HEK293 (cell line): ENCODE measurements at regions not wholly inside any gene's neighbourhood (a gene's known extent, or its start where the extent isn't known, plus 50 kb on each side); places are given as distances from the start of the nearest gene placed in this dataset.

ENCODE experiments used
- CTCF ChIA-PET: fragments of 350-600 bp; formaldehyde crosslinking; extraction: SDS; loops from one replicate; lab custom pipeline; 2021; ENCODE audit warnings: antibody characterized with exemption; lab: Yijun Ruan, JAX
- POLR2A ChIA-PET: fragments of 300-600 bp; formaldehyde crosslinking; extraction: SDS; loops from one replicate; lab custom pipeline; 2020; ENCODE audit warnings: antibody characterized with exemption, inconsistent platforms; lab: Yijun Ruan, JAX
- H3K27ac ChIP-seq: fragments of 200-500 bp; sonication (Bioruptor generic); 2 replicates; pipeline ENCODE4 v1.5.1; 2014; ENCODE audit warnings: low read depth, low read length, control low read depth, inconsistent platforms; ENCODE audit errors: extremely low read depth
- H3K36me3 ChIP-seq, 2 experiments: fragments of 200-500 bp in 1 of 2; sonication (Bioruptor generic) in 1 of 2; 1 replicate in 1 of 2; 2 replicates in 1 of 2; pipeline ENCODE4 v1.5.1; 2014 to 2017; ENCODE audit warnings: inconsistent platforms in 2 of 2, low read length in 2 of 2; ENCODE audit not compliant: control insufficient read depth in 2 of 2, insufficient read depth in 1 of 2
- H3K4me1 ChIP-seq: fragments of 200-500 bp; sonication (Bioruptor generic); 2 replicates; pipeline ENCODE4 v1.5.1; 2014; ENCODE audit warnings: mild to moderate bottlenecking, low read length, inconsistent platforms; ENCODE audit not compliant: control insufficient read depth, insufficient read depth
- H3K4me3 ChIP-seq: 2 replicates; pipeline ENCODE4 v1.5.1; 2011; ENCODE audit warnings: low read depth, mild to moderate bottlenecking, control low read depth, low read length, moderate library complexity
- H3K9me3 ChIP-seq: fragments of 200-500 bp; sonication (Bioruptor generic); 2 replicates; pipeline ENCODE4 v1.5.1; 2014; ENCODE audit warnings: low read depth, low read length, inconsistent platforms; ENCODE audit not compliant: control insufficient read depth, insufficient read depth
- GLI4 ChIP-seq: fragments of 450-650 bp; formaldehyde crosslinking; IDR thresholded peaks from 2 replicates; pipeline ENCODE4 v1.5.1; 2016; ENCODE audit warnings: missing biosample characterization, missing genetic modification characterization
- KLF1 ChIP-seq: fragments of 450-650 bp; formaldehyde crosslinking; IDR thresholded peaks from 2 replicates; pipeline ENCODE4 v1.5.1; 2016; ENCODE audit warnings: missing biosample characterization, missing genetic modification characterization
- PRDM1 ChIP-seq: fragments of 450-650 bp; formaldehyde crosslinking; IDR thresholded peaks from 2 replicates; pipeline ENCODE4; 2016; ENCODE audit warnings: missing biosample characterization, missing genetic modification characterization
- SP7 ChIP-seq: fragments of 450-650 bp; formaldehyde crosslinking; IDR thresholded peaks from 2 replicates; pipeline ENCODE4 v1.5.1; 2016; ENCODE audit warnings: missing biosample characterization, missing genetic modification characterization
- WT1 ChIP-seq: fragments of 450-650 bp; formaldehyde crosslinking; IDR thresholded peaks from 2 replicates; pipeline ENCODE4 v1.5.1; 2016; ENCODE audit warnings: missing biosample characterization, missing genetic modification characterization
- YY1 ChIP-seq: fragments of 450-650 bp; formaldehyde crosslinking; IDR thresholded peaks from 2 replicates; pipeline ENCODE4 v1.5.1; 2018; ENCODE audit warnings: missing biosample characterization, missing genetic modification characterization
- ZFHX2 ChIP-seq: fragments of 450-650 bp; formaldehyde crosslinking; conservative IDR thresholded peaks from 2 replicates; pipeline ENCODE4 v1.5.1; 2016; ENCODE audit warnings: missing biosample characterization, missing genetic modification characterization
- ZNF132 ChIP-seq: fragments of 450-650 bp; formaldehyde crosslinking; IDR thresholded peaks from 2 replicates; pipeline ENCODE4 v1.5.1; 2017; ENCODE audit warnings: missing biosample characterization, missing genetic modification characterization, borderline replicate concordance
- ZNF138 ChIP-seq: fragments of 450-650 bp; formaldehyde crosslinking; IDR thresholded peaks from 2 replicates; pipeline ENCODE4 v1.5.1; 2016; ENCODE audit warnings: missing biosample characterization, missing genetic modification characterization, borderline replicate concordance
- ZNF157 ChIP-seq: fragments of 450-650 bp; formaldehyde crosslinking; IDR thresholded peaks from 2 replicates; pipeline ENCODE4 v1.5.1; 2016; ENCODE audit warnings: missing biosample characterization, missing genetic modification characterization
- ZNF169 ChIP-seq: fragments of 450-650 bp; formaldehyde crosslinking; IDR thresholded peaks from 2 replicates; pipeline ENCODE4 v1.5.1; 2016; ENCODE audit warnings: missing biosample characterization, missing genetic modification characterization
- ZNF174 ChIP-seq: fragments of 450-650 bp; formaldehyde crosslinking; IDR thresholded peaks from 2 replicates; pipeline ENCODE4 v1.5.0; 2017; ENCODE audit warnings: missing biosample characterization, mild to moderate bottlenecking, missing genetic modification characterization
- ZNF202 ChIP-seq: fragments of 450-650 bp; formaldehyde crosslinking; IDR thresholded peaks from 2 replicates; pipeline ENCODE4 v1.5.1; 2016; ENCODE audit warnings: missing biosample characterization, missing genetic modification characterization, borderline replicate concordance
- ZNF335 ChIP-seq: fragments of 450-650 bp; formaldehyde crosslinking; conservative IDR thresholded peaks from 2 replicates; pipeline ENCODE4 v1.5.1; 2016; ENCODE audit warnings: missing biosample characterization, missing genetic modification characterization
- ZNF416 ChIP-seq: fragments of 450-650 bp; formaldehyde crosslinking; IDR thresholded peaks from 2 replicates; pipeline ENCODE4 v1.5.1; 2016; ENCODE audit warnings: missing biosample characterization, missing genetic modification characterization
- ZNF423 ChIP-seq: fragments of 450-650 bp; formaldehyde crosslinking; IDR thresholded peaks from 2 replicates; pipeline ENCODE4 v1.5.1; 2016; ENCODE audit warnings: missing biosample characterization, missing genetic modification characterization
- ZNF48 ChIP-seq: fragments of 450-650 bp; formaldehyde crosslinking; IDR thresholded peaks from 2 replicates; pipeline ENCODE4 v1.5.1; 2016; ENCODE audit warnings: missing biosample characterization, missing genetic modification characterization
- ZNF561 ChIP-seq: fragments of 450-650 bp; IDR thresholded peaks from 2 replicates; pipeline ENCODE4 v1.5.1; 2018; ENCODE audit warnings: missing biosample characterization, missing genetic modification characterization, borderline replicate concordance
- ZNF596 ChIP-seq: fragments of 450-650 bp; IDR thresholded peaks from 2 replicates; pipeline ENCODE4 v1.5.0; 2018; ENCODE audit warnings: missing biosample characterization, mild to moderate bottlenecking, missing genetic modification characterization, moderate library complexity
- ZNF677 ChIP-seq: fragments of 450-650 bp; IDR thresholded peaks from 2 replicates; pipeline ENCODE4 v1.5.0; 2018; ENCODE audit warnings: missing biosample characterization, mild to moderate bottlenecking, missing genetic modification characterization, moderate library complexity
- ZNF707 ChIP-seq: fragments of 450-650 bp; formaldehyde crosslinking; IDR thresholded peaks from 2 replicates; pipeline ENCODE4 v1.5.1; 2016; ENCODE audit warnings: missing biosample characterization, missing genetic modification characterization
- ZNF768 ChIP-seq: fragments of 450-650 bp; formaldehyde crosslinking; IDR thresholded peaks from 2 replicates; pipeline ENCODE4 v1.5.1; 2018; ENCODE audit warnings: missing biosample characterization, mild to moderate bottlenecking, missing genetic modification characterization
- ZNF777 ChIP-seq: fragments of 450-650 bp; formaldehyde crosslinking; IDR thresholded peaks from 2 replicates; pipeline ENCODE4 v1.5.1; 2017; ENCODE audit warnings: missing biosample characterization, missing genetic modification characterization, borderline replicate concordance
- TF ChIP-seq, protein P1 (sequence below): fragments of 450-650 bp; formaldehyde crosslinking; IDR thresholded peaks from 2 replicates; pipeline ENCODE4 v1.5.1; 2016; ENCODE audit warnings: missing biosample characterization, missing genetic modification characterization
- TF ChIP-seq, protein P2 (sequence below): fragments of 450-650 bp; formaldehyde crosslinking; IDR thresholded peaks from 2 replicates; pipeline ENCODE4 v1.5.0; 2017; ENCODE audit warnings: missing biosample characterization, missing genetic modification characterization, borderline replicate concordance
- TF ChIP-seq, protein P3 (sequence below): IDR thresholded peaks from 2 replicates; pipeline ENCODE4 v1.6.1; 2011; ENCODE audit warnings: mild to moderate bottlenecking, low read depth, low read length, borderline replicate concordance

DNA sequence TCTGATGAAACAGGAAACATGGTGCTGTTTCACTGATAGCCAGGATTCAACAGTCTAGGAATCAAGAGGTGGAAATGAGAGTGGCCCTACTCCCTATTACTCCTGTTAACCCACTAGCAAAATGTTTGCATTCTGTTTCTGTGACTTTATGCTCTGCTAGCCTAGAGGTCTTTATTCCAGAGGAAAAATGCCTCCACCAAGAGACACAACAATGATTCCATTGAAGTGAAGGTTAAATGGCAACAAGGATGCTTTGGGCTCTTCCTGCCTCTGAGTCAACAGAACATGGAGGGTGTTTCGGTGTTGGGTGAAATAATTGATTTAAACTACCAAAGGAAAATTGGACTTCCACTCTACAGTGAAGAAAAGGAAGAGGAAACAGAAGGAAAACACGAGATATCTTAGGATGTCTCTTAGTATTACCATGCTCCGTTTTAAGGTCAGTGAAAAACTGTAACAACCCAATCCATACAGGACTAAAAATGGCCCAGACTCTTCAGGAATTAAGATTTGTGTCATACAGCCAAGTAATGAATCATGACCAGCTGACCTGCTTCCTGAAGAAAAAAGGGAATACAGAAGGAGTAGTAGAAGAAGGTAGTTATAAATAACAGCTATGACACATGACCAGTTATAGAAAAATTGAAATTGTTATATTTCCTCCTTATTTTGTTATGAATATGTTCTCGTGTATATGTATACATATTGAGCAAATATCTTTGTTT lies 1237.8 kb downstream of the NCAM2 start:
- ChIA-PET CTCF (no interaction called here), POLR2A (no interaction called here)
- H3K4me1 ChIP-seq: no peaks in the 10 kb centered on the region
- H3K4me3 ChIP-seq: no peak overlapping the region
- H3K36me3 ChIP-seq: no peaks in the 10 kb centered on the region
- no peak overlapping the region for H3K27ac ChIP-seq
- TF ChIP-seq ZNF157 (tag by site-specific recombination): no peak
- no peak for TF ChIP-seq ZNF132 (tag by site-specific recombination)
- no peak for TF ChIP-seq SP7
- TF ChIP-seq ZNF138: no peak
- no peak for TF ChIP-seq ZNF169 (tag by site-specific recombination)
- TF ChIP-seq ZFHX2 (tag by site-specific recombination): no peak
- TF ChIP-seq, protein P1, sequence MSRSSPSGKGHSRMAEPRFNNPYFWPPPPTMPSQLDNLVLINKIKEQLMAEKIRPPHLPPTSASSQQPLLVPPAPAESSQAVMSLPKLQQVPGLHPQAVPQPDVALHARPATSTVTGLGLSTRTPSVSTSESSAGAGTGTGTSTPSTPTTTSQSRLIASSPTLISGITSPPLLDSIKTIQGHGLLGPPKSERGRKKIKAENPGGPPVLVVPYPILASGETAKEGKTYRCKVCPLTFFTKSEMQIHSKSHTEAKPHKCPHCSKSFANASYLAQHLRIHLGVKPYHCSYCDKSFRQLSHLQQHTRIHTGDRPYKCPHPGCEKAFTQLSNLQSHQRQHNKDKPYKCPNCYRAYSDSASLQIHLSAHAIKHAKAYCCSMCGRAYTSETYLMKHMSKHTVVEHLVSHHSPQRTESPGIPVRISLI (tag by site-specific recombination): no peak
- TF ChIP-seq ZNF202 (tag by site-specific recombination): no peak
- no peak for TF ChIP-seq YY1 (tag by site-specific recombination)
- TF ChIP-seq ZNF416 (tag by site-specific recombination): no peak
- TF ChIP-seq ZNF335: no peak
- TF ChIP-seq ZNF423 (tag by site-specific recombination): no peak
- TF ChIP-seq KLF1 (tag by site-specific recombination): no peak
- no peak for TF ChIP-seq WT1
- H3K9me3 ChIP-seq: no peaks in the 10 kb centered on the region

DNA sequence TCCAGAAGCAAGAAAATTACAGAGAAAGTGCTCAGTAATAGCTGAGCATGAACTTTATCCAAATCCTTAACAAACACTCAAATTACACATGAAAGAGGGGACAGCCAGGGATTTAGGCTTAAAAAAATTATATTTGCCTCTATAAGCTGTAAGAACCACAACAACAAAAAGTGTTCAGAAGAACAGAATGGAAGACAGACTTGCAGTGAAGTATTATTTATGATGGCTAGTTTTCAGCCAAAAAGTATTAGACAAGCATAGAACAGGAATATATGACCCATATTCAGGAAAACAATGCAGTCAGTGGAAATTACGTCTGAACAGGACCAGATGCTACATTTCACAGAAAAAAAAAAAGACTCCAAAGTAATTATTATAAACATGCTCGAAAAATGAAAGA lies 1246.3 kb downstream of the NCAM2 start:
- POLR2A ChIA-PET: no interaction called here
- Histone ChIP-seq H3K4me1 (no peaks in the 10 kb centered on the region), H3K36me3 (no peaks in the 10 kb centered on the region), H3K27ac (no peak overlapping the region), H3K4me3 (no peak overlapping the region), H3K9me3 (no peaks in the 10 kb centered on the region)
- CTCF ChIA-PET: no interaction called here
- TF ChIP-seq ZNF561: no peak

DNA sequence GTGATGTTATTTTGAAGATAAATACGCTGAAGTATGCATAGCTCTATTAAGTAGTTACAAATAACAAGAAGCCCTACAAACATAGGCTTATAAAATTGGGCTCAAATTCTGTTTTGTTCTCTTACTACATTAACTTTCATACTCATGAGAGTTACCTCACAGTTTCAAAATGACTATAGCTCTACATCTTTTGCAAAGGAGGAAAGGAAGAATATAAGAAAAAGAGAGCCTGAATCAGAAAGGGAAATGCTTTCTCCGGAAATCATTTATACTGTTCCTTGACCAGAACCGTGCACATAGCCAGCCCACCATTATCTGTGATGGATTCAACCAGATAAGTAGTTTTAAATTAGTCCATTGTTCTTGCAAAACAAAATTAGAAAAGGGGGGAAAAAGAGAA lies 1252.1 kb downstream of the NCAM2 start:
- ChIA-PET CTCF (interaction anchor here (0.7 kb wide), 1 partner anchor 44 kb away, joined by 3 read pairs; no protein-coding TSS in a partner anchor), POLR2A (no interaction called here)
- Histone ChIP-seq H3K36me3 (no peaks in the 10 kb centered on the region), H3K27ac (no peak overlapping the region), H3K4me3 (no peak overlapping the region), H3K4me1 (no peaks in the 10 kb centered on the region), H3K9me3 (no peaks in the 10 kb centered on the region)
- TF ChIP-seq ZNF768 (tag by site-specific recombination): no peak
- no peak for TF ChIP-seq ZNF174 (tag by site-specific recombination)
- TF ChIP-seq ZNF707 (tag by site-specific recombination): no peak
- TF ChIP-seq ZNF138: no peak
- no peak for TF ChIP-seq GLI4
- TF ChIP-seq ZNF423 (tag by site-specific recombination): no peak

DNA sequence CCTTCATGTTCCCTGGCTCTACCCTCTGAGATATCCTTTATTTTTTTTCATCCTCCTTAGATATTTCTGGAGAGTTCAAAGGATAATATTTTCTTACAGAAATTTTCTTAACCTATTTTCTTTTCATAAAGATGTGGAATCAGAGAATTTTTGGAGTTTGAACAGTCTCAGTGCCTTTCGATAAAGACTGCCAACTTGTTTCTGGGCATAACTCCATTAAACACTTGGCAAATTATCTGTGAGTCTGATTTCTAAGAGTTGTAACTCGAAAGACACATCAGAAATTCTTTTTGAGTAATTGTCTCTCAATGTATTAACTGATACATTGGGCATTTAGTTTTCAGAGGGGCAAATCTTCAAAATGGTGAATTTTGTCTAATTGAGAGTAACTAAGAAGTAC lies 1255.6 kb downstream of the NCAM2 start:
- Histone ChIP-seq H3K4me1 (no peaks in the 10 kb centered on the region), H3K4me3 (no peak overlapping the region), H3K36me3 (no peaks in the 10 kb centered on the region), H3K27ac (no peak overlapping the region), H3K9me3 (no peaks in the 10 kb centered on the region; the same call in 1 of the 2 replicates)
- POLR2A ChIA-PET: no interaction called here
- CTCF ChIA-PET: no interaction called here
- TF ChIP-seq, protein P2, sequence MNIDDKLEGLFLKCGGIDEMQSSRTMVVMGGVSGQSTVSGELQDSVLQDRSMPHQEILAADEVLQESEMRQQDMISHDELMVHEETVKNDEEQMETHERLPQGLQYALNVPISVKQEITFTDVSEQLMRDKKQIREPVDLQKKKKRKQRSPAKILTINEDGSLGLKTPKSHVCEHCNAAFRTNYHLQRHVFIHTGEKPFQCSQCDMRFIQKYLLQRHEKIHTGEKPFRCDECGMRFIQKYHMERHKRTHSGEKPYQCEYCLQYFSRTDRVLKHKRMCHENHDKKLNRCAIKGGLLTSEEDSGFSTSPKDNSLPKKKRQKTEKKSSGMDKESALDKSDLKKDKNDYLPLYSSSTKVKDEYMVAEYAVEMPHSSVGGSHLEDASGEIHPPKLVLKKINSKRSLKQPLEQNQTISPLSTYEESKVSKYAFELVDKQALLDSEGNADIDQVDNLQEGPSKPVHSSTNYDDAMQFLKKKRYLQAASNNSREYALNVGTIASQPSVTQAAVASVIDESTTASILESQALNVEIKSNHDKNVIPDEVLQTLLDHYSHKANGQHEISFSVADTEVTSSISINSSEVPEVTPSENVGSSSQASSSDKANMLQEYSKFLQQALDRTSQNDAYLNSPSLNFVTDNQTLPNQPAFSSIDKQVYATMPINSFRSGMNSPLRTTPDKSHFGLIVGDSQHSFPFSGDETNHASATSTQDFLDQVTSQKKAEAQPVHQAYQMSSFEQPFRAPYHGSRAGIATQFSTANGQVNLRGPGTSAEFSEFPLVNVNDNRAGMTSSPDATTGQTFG (tag by site-specific recombination): no peak
- TF ChIP-seq PRDM1 (tag by site-specific recombination) (no peak), ZNF777 (tag by site-specific recombination) (no peak), ZNF596 (tag by site-specific recombination) (no peak), ZNF48 (no peak), ZNF677 (tag by site-specific recombination) (no peak)
- TF ChIP-seq, protein P3, sequence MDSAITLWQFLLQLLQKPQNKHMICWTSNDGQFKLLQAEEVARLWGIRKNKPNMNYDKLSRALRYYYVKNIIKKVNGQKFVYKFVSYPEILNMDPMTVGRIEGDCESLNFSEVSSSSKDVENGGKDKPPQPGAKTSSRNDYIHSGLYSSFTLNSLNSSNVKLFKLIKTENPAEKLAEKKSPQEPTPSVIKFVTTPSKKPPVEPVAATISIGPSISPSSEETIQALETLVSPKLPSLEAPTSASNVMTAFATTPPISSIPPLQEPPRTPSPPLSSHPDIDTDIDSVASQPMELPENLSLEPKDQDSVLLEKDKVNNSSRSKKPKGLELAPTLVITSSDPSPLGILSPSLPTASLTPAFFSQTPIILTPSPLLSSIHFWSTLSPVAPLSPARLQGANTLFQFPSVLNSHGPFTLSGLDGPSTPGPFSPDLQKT: no peak
